GM23338 (cell line): ENCODE measurements at regions not wholly inside any gene's neighbourhood (a gene's known extent, or its start where the extent isn't known, plus 50 kb on each side); places are given as distances from the start of the nearest gene placed in this dataset.

Experiments used
- ATAC-seq: fragments of 200-7000 bp; cut with Tn5 transposase; 3 replicates; pipeline ENCODE4 v1.9.1; 2020
- DNase-seq: peaks from one replicate; pipeline ENCODE4 v3.0.0-alpha.2; 2015; ENCODE audit warnings: low spot score
- H2AFZ ChIP-seq: fragments of 200-600 bp; sonication (generic); 2 replicates; pipeline ENCODE4 v1.8.0; 2016; ENCODE audit warnings: antibody characterized with exemption, mild to moderate bottlenecking, moderate library complexity
- H3F3A ChIP-seq: fragments of 200-600 bp; sonication (generic); replicated peaks from 2 replicates; pipeline ENCODE4 v1.8.0; 2017; ENCODE audit warnings: antibody characterized with exemption, mixed run types, low read depth
- H3K27ac ChIP-seq: fragments of 200-600 bp; sonication (generic); 2 replicates; pipeline ENCODE4 v1.6.1; 2016; ENCODE audit warnings: low read depth
- H3K27me3 ChIP-seq: fragments of 200-600 bp; sonication (generic); 2 replicates; pipeline ENCODE4 v1.8.0; 2016; ENCODE audit warnings: mild to moderate bottlenecking, mixed run types, moderate library complexity; ENCODE audit not compliant: insufficient read depth
- H3K36me3 ChIP-seq: fragments of 200-600 bp; sonication (generic); 2 replicates; pipeline ENCODE4 v1.8.0; 2016; ENCODE audit warnings: mild to moderate bottlenecking; ENCODE audit not compliant: insufficient read depth
- H3K4me1 ChIP-seq: fragments of 200-600 bp; sonication (generic); 2 replicates; pipeline ENCODE4 v1.8.0; 2016; ENCODE audit warnings: mild to moderate bottlenecking, moderate library complexity; ENCODE audit not compliant: insufficient read depth
- H3K4me2 ChIP-seq: fragments of 200-600 bp; sonication (generic); 2 replicates; pipeline ENCODE4 v1.7.1; 2017; ENCODE audit warnings: mixed run types
- H3K4me3 ChIP-seq: fragments of 200-600 bp; sonication (generic); 2 replicates; pipeline ENCODE4 v1.6.1; 2016; ENCODE audit warnings: mixed run types
- H3K79me2 ChIP-seq: fragments of 200-600 bp; sonication (generic); replicated peaks from 2 replicates; pipeline ENCODE4 v1.8.0; 2017; ENCODE audit warnings: mild to moderate bottlenecking; ENCODE audit not compliant: insufficient read depth
- H3K9me2 ChIP-seq: fragments of 200-600 bp; sonication (generic); 2 replicates; pipeline ENCODE4 v1.8.0; 2017; ENCODE audit not compliant: insufficient read depth
- H4K20me1 ChIP-seq: fragments of 200-600 bp; sonication (generic); replicated peaks from 2 replicates; pipeline ENCODE4 v1.8.0; 2017; ENCODE audit warnings: mild to moderate bottlenecking; ENCODE audit not compliant: insufficient read depth
- H3K27ac Mint-ChIP-seq: 2 replicates; pipeline ENCODE4 v1.8.0; 2020; ENCODE audit warnings: inconsistent platforms, mild to moderate bottlenecking, moderate library complexity, mixed read lengths
- H3K27me3 Mint-ChIP-seq: 3 replicates; pipeline ENCODE4 v1.8.0; 2022; ENCODE audit warnings: low read depth, mild to moderate bottlenecking, moderate library complexity, mixed read lengths, inconsistent platforms; ENCODE audit not compliant: insufficient read depth, poor library complexity
- H3K36me3 Mint-ChIP-seq: 3 replicates; pipeline ENCODE4 v1.8.0; 2021; ENCODE audit warnings: low read depth, mild to moderate bottlenecking, inconsistent platforms, moderate library complexity, mixed read lengths
- H3K4me1 Mint-ChIP-seq: 3 replicates; pipeline ENCODE4 v1.8.0; 2020; ENCODE audit warnings: mild to moderate bottlenecking, inconsistent platforms, mixed read lengths
- H3K4me3 Mint-ChIP-seq: 3 replicates; pipeline ENCODE4 v1.8.0; 2021; ENCODE audit warnings: moderate library complexity, mild to moderate bottlenecking, inconsistent platforms, mixed read lengths
- H3K9me3 Mint-ChIP-seq: 3 replicates; pipeline ENCODE4 v1.8.0; 2020; ENCODE audit warnings: moderate library complexity, mild to moderate bottlenecking, inconsistent platforms, mixed read lengths
- CREB1 ChIP-seq: fragments of 250-450 bp; sonication (Bioruptor Pico); IDR thresholded peaks from 2 replicates; pipeline ENCODE4 v1.5.0; 2020; ENCODE audit warnings: low read depth, mild to moderate bottlenecking, moderate library complexity
- EZH2phosphoT487 ChIP-seq: fragments of 200-600 bp; sonication (generic); IDR thresholded peaks from one replicate; pipeline ENCODE4 v1.8.1; 2018; ENCODE audit warnings: antibody characterized with exemption; ENCODE audit not compliant: unreplicated experiment
- JUNB ChIP-seq: IDR thresholded peaks from one replicate; pipeline ENCODE4 v1.6.1; 2016; ENCODE audit warnings: antibody characterized with exemption; ENCODE audit not compliant: unreplicated experiment
- NANOG ChIP-seq: IDR thresholded peaks from 2 replicates; pipeline ENCODE4 v1.6.1; 2016; ENCODE audit warnings: antibody characterized with exemption, borderline replicate concordance
- POLR2AphosphoS5 ChIP-seq: IDR thresholded peaks from 2 replicates; pipeline ENCODE4 v1.6.1; 2016; ENCODE audit warnings: antibody characterized with exemption, low read depth
- REST ChIP-seq: IDR thresholded peaks from one replicate; pipeline ENCODE4 v1.6.1; 2018; ENCODE audit warnings: antibody characterized with exemption; ENCODE audit not compliant: unreplicated experiment
- STAT1 ChIP-seq: IDR thresholded peaks from one replicate; pipeline ENCODE4 v1.6.1; 2016; ENCODE audit warnings: antibody characterized with exemption; ENCODE audit not compliant: unreplicated experiment
- ZNF114 ChIP-seq: fragments of 250-450 bp; sonication (Bioruptor Pico); IDR thresholded peaks from 2 replicates; pipeline ENCODE4 v1.5.0; 2020; ENCODE audit warnings: mild to moderate bottlenecking, moderate library complexity
- ZNF331 ChIP-seq: fragments of 250-450 bp; sonication (Bioruptor Pico); IDR thresholded peaks from 2 replicates; pipeline ENCODE4 v1.5.0; 2020; ENCODE audit warnings: low read depth, mild to moderate bottlenecking, moderate library complexity
- TF ChIP-seq, protein P1 (sequence below), 2 experiments: fragments of 200-600 bp in 1 of 2; sonication (generic) in 1 of 2; conservative IDR thresholded peaks; 2 replicates each; pipeline versions ENCODE4 v1.5.1 to v1.6.1; 2016 to 2017; ENCODE audit warnings: antibody characterized with exemption in 2 of 2, low read depth in 2 of 2, mild to moderate bottlenecking in 2 of 2, moderate library complexity in 1 of 2
- TF ChIP-seq, protein P2 (sequence below): IDR thresholded peaks from 2 replicates; pipeline ENCODE4 v1.6.1; 2016; ENCODE audit warnings: antibody characterized with exemption

- TF ChIP-seq REST, result no peak
- no peak for TF ChIP-seq STAT1
- TF ChIP-seq POLR2AphosphoS5, result no peak
- TF ChIP-seq ZNF114 (CRISPR knock-in tag), result no peak
- TF ChIP-seq EZH2phosphoT487, result no peak
- TF ChIP-seq, protein P1, sequence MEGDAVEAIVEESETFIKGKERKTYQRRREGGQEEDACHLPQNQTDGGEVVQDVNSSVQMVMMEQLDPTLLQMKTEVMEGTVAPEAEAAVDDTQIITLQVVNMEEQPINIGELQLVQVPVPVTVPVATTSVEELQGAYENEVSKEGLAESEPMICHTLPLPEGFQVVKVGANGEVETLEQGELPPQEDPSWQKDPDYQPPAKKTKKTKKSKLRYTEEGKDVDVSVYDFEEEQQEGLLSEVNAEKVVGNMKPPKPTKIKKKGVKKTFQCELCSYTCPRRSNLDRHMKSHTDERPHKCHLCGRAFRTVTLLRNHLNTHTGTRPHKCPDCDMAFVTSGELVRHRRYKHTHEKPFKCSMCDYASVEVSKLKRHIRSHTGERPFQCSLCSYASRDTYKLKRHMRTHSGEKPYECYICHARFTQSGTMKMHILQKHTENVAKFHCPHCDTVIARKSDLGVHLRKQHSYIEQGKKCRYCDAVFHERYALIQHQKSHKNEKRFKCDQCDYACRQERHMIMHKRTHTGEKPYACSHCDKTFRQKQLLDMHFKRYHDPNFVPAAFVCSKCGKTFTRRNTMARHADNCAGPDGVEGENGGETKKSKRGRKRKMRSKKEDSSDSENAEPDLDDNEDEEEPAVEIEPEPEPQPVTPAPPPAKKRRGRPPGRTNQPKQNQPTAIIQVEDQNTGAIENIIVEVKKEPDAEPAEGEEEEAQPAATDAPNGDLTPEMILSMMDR (conservative IDR thresholded peaks at IDR 0.05; ENCODE audit: low read depth in 2 of 2), result no peak
- TF ChIP-seq, protein P2, sequence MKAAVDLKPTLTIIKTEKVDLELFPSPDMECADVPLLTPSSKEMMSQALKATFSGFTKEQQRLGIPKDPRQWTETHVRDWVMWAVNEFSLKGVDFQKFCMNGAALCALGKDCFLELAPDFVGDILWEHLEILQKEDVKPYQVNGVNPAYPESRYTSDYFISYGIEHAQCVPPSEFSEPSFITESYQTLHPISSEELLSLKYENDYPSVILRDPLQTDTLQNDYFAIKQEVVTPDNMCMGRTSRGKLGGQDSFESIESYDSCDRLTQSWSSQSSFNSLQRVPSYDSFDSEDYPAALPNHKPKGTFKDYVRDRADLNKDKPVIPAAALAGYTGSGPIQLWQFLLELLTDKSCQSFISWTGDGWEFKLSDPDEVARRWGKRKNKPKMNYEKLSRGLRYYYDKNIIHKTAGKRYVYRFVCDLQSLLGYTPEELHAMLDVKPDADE, result no peak
- no peak for TF ChIP-seq JUNB
- TF ChIP-seq ZNF331, result no peak
Measured at GRCh38 chr20:63087236-63087871, 80.6 kb upstream of the BHLHE23 start (continued).

GRCh38 chr20:63086421-63087235 lies 79.9 kb upstream of the BHLHE23 start:
- DNase-seq, result no peak
- TF ChIP-seq POLR2AphosphoS5, result no peak
- no peak for TF ChIP-seq NANOG
- no peak for TF ChIP-seq ZNF331
- TF ChIP-seq, protein P1 (conservative IDR thresholded peaks at IDR 0.05; ENCODE audit: low read depth in 2 of 2), result no peak
- TF ChIP-seq CREB1 (CRISPR knock-in tag), result no peak

More at GRCh38 chr20:63086421-63087235, 79.9 kb upstream of the BHLHE23 start:
- no peaks in the 10 kb centered on the region for H3K36me3 ChIP-seq
- no peaks in the 10 kb centered on the region; the same call in 2 of the 3 replicates for H3K9me3 Mint-ChIP-seq
- no peak overlapping the region for H3K4me3 ChIP-seq
- H3K4me2 ChIP-seq, result no peak overlapping the region
- no peak overlapping the region for H3K4me3 Mint-ChIP-seq
- no peaks in the 10 kb centered on the region for H3K79me2 ChIP-seq
- no peaks in the 10 kb centered on the region for H3K27me3 ChIP-seq
- ATAC-seq, result no peak
- H3K36me3 Mint-ChIP-seq, result no peaks in the 10 kb centered on the region
- no peaks in the 10 kb centered on the region for H4K20me1 ChIP-seq
- H3K27me3 Mint-ChIP-seq, result peaks cover 14% of the 10 kb centered on the region
- no peak overlapping the region for H3K27ac Mint-ChIP-seq
- H3F3A ChIP-seq, result no peaks in the 10 kb centered on the region
- peaks cover 6% of the 10 kb centered on the region; the same call in 1 of the 3 replicates for H3K4me1 Mint-ChIP-seq
- no peaks in the 10 kb centered on the region for H3K9me2 ChIP-seq
- no peaks in the 10 kb centered on the region; the same call in 1 of the 2 replicates for H3K4me1 ChIP-seq
- no peak overlapping the region for H2AFZ ChIP-seq
- H3K27ac ChIP-seq, result no peak overlapping the region
